OCI-LY7 (cell line): ENCODE measurements at regions not wholly inside any gene's neighbourhood (a gene's known extent, or its start where the extent isn't known, plus 50 kb on each side); places are given as distances from the start of the nearest gene placed in this dataset.

Experiments used
- BruUV-seq: library from RNA; stranded (reverse); fragments of 400-500 nt; replicated peaks from 2 replicates; lab custom pipeline; 2021; lab: Mats Ljungman, UMichigan
- CTCF ChIA-PET: fragments of 300-600 bp; sonication (Branson Sonifier 250); formaldehyde crosslinking; loops from one replicate; lab custom pipeline; 2022; ENCODE audit warnings: antibody characterized with exemption; ENCODE audit not compliant: unreplicated experiment; lab: Charles Lee
- POLR2A ChIA-PET: fragments of 300-600 bp; sonication (Branson Sonifier 250); formaldehyde crosslinking; loops from one replicate; lab custom pipeline; 2022; ENCODE audit warnings: antibody characterized with exemption; lab: Charles Lee
- DNase-seq: peaks from one replicate; pipeline ENCODE4 v3.0.0-alpha.2; 2015; ENCODE audit warnings: low spot score
- H2AFZ ChIP-seq: fragments of 200-600 bp; sonication (generic), shearing (Covaris generic); 2 replicates; pipeline ENCODE4 v1.6.1; 2014; ENCODE audit warnings: mild to moderate bottlenecking, antibody characterized with exemption, low read length, moderate library complexity
- H3K27ac ChIP-seq: fragments of 200-600 bp; sonication (generic); 2 replicates; pipeline ENCODE4 v1.5.1; 2014; ENCODE audit warnings: mixed run types, low read depth, mild to moderate bottlenecking, moderate library complexity, low read length, inconsistent platforms; ENCODE audit not compliant: poor library complexity, severe bottlenecking
- H3K36me3 ChIP-seq: fragments of 200-600 bp; sonication (generic); 2 replicates; pipeline ENCODE4 v1.6.1; 2014; ENCODE audit warnings: mild to moderate bottlenecking, antibody characterized with exemption, low read length, moderate library complexity, mixed read lengths; ENCODE audit not compliant: insufficient read depth
- H3K4me1 ChIP-seq: fragments of 200-600 bp; sonication (generic); 2 replicates; pipeline ENCODE4 v1.5.1; 2014; ENCODE audit warnings: mild to moderate bottlenecking, low read length; ENCODE audit not compliant: insufficient read depth, poor library complexity, severe bottlenecking
- H3K4me2 ChIP-seq: fragments of 200-600 bp; sonication (generic); 2 replicates; pipeline ENCODE4 v1.6.1; 2014; ENCODE audit warnings: mild to moderate bottlenecking, low read length
- H3K4me3 ChIP-seq: fragments of 200-600 bp; sonication (generic); 2 replicates; pipeline ENCODE4 v1.5.1; 2014; ENCODE audit warnings: mild to moderate bottlenecking, low read depth, low read length; ENCODE audit not compliant: poor library complexity, severe bottlenecking
- H3K79me2 ChIP-seq: fragments of 200-600 bp; sonication (generic); 2 replicates; pipeline ENCODE4 v1.6.1; 2016; ENCODE audit warnings: low read depth, mild to moderate bottlenecking, low read length, moderate library complexity, mixed read lengths; ENCODE audit not compliant: insufficient read depth
- H3K9me2 ChIP-seq: fragments of 200-600 bp; sonication (generic); 2 replicates; pipeline ENCODE4 v1.6.1; 2016; ENCODE audit warnings: mild to moderate bottlenecking, low read length, mixed read lengths; ENCODE audit not compliant: insufficient read depth
- H3K9me3 ChIP-seq: fragments of 200-600 bp; sonication (generic); 2 replicates; pipeline ENCODE4 v1.6.1; 2014; ENCODE audit warnings: mild to moderate bottlenecking, mixed run types, low read length, mixed read lengths
- H4K20me1 ChIP-seq: fragments of 200-600 bp; sonication (generic); 2 replicates; pipeline ENCODE4 v1.6.1; 2014; ENCODE audit warnings: mild to moderate bottlenecking, antibody characterized with exemption, low read length, moderate library complexity, mixed read lengths; ENCODE audit not compliant: insufficient read depth
- CTCF ChIP-seq: fragments of 200-600 bp; sonication (generic); conservative IDR thresholded peaks from 2 replicates; pipeline ENCODE4 v1.5.1; 2014; ENCODE audit warnings: mild to moderate bottlenecking, antibody characterized with exemption, low read length, moderate library complexity, mixed read lengths
- EZH2phosphoT487 ChIP-seq: fragments of 200-600 bp; sonication (generic); IDR thresholded peaks from 2 replicates; pipeline ENCODE4 v1.6.1; 2018; ENCODE audit warnings: low read depth, borderline replicate concordance, mild to moderate bottlenecking, mixed run types, antibody characterized with exemption, low read length, moderate library complexity, mixed read lengths
- intact Hi-C: fragments of 100-400 bp; cut with micrococcal nuclease; formaldehyde crosslinking; loops from one replicate; pipeline ENCODE4 v1.10.0; 2022; ENCODE audit not compliant: unreplicated experiment

- ChIA-PET CTCF (no interaction called here), POLR2A (no interaction called here)
- Histone ChIP-seq H3K9me2 (no peaks in the 10 kb centered on the region), H3K79me2 (no peaks in the 10 kb centered on the region), H3K9me3 (peaks cover 11% of the 10 kb centered on the region; the same call in 1 of the 2 replicates), H3K4me3 (no peak overlapping the region), H3K36me3 (no peaks in the 10 kb centered on the region), H3K27ac (no peak overlapping the region), H4K20me1 (no peaks in the 10 kb centered on the region), H2AFZ (no peak overlapping the region), H3K4me1 (no peaks in the 10 kb centered on the region), H3K4me2 (no peak overlapping the region)
- TF ChIP-seq CTCF = no peak
- TF ChIP-seq EZH2phosphoT487 = no peak
- intact Hi-C loops = no loop called here
- DNase-seq = no peak
- BruUV-seq = no TSS peak
Measured at GRCh38 chr16:16791051-16791450, 412.1 kb downstream of the NPIPA7 start.

GRCh38 chr16:16797239-16797638 is 418.3 kb downstream of the NPIPA7 start:
- H4K20me1 ChIP-seq = no peaks in the 10 kb centered on the region
- no peaks in the 10 kb centered on the region for H3K9me2 ChIP-seq
- TF ChIP-seq CTCF (no peak), EZH2phosphoT487 (no peak)
- no peak overlapping the region for H3K4me2 ChIP-seq
- intact Hi-C loops = no loop called here
- no peaks in the 10 kb centered on the region for H3K9me3 ChIP-seq
- H3K79me2 ChIP-seq = no peaks in the 10 kb centered on the region
- no peaks in the 10 kb centered on the region for H3K4me1 ChIP-seq
- no peak overlapping the region for H3K4me3 ChIP-seq
- POLR2A ChIA-PET = no interaction called here
- no peak overlapping the region for H2AFZ ChIP-seq
- no TSS peak for BruUV-seq
- no peaks in the 10 kb centered on the region for H3K36me3 ChIP-seq
- CTCF ChIA-PET = no interaction called here
- DNase-seq = peak; percentile 4
- no peak overlapping the region for H3K27ac ChIP-seq

- TF ChIP-seq EZH2phosphoT487 = no peak
- no peak for TF ChIP-seq CTCF
- no peak overlapping the region for H2AFZ ChIP-seq
- no peaks in the 10 kb centered on the region for H3K36me3 ChIP-seq
- H4K20me1 ChIP-seq = no peaks in the 10 kb centered on the region
- H3K79me2 ChIP-seq = no peaks in the 10 kb centered on the region
- no peak overlapping the region for H3K4me3 ChIP-seq
- no peaks in the 10 kb centered on the region for H3K4me1 ChIP-seq
- H3K27ac ChIP-seq = no peak overlapping the region
- BruUV-seq = no TSS peak
- DNase-seq = no peak
- ChIA-PET CTCF (no interaction called here), POLR2A (no interaction called here)
- H3K4me2 ChIP-seq = no peak overlapping the region
- no peaks in the 10 kb centered on the region for H3K9me3 ChIP-seq
- intact Hi-C loops = no loop called here
- no peaks in the 10 kb centered on the region for H3K9me2 ChIP-seq
Measured at GRCh38 chr16:16798504-16798903, 419.6 kb downstream of the NPIPA7 start.
